ENCODE measurements at regions not wholly inside any gene's neighbourhood (a gene's known extent, or its start where the extent isn't known, plus 50 kb on each side); places are given as distances from the start of the nearest gene placed in this dataset.

GRCh38 chr13:109626386-109627171 is 159.8 kb downstream of the IRS2 start:
- no peak for TF ChIP-seq REST (IDR thresholded peaks at IDR 0.05; ENCODE audit: insufficient read depth in 1 of 2, low read depth in 2 of 2, low read length in 2 of 2)
- no peak for TF ChIP-seq POLR2AphosphoS5 (IDR thresholded peaks at IDR 0.05; ENCODE audit: low read depth, low read length)
- TF ChIP-seq TAF1 (IDR thresholded peaks at IDR 0.05; ENCODE audit: borderline replicate concordance, insufficient read depth, low read length): no peak
